T follicular helper cell (primary cell): ENCODE measurements at regions not wholly inside any gene's neighbourhood (a gene's known extent, or its start where the extent isn't known, plus 50 kb on each side); places are given as distances from the start of the nearest gene placed in this dataset.

Experiments
- DNase-seq: peaks from one replicate; pipeline ENCODE4 v3.0.0-alpha.2; 2020; ENCODE audit warnings: low read depth

- DNase-seq: no peak
Observed at GRCh38 chr13:59492030-59492636, 671.6 kb downstream of the DIAPH3 start.

GRCh38 chr13:59493436-59493965, 670.2 kb downstream of the DIAPH3 start:
- no peak for DNase-seq

GRCh38 chr13:59494151-59494550, 669.6 kb downstream of the DIAPH3 start:
- no peak for DNase-seq

- no peak for DNase-seq
Observed at GRCh38 chr13:59494560-59494970, 669.2 kb downstream of the DIAPH3 start.

- DNase-seq: no peak
Observed at GRCh38 chr13:59495299-59495698, 668.4 kb downstream of the DIAPH3 start.

GRCh38 chr13:59495936-59496512, 667.7 kb downstream of the DIAPH3 start:
- no peak for DNase-seq

- DNase-seq: no peak
Observed at GRCh38 chr13:59497621-59498247, 666.0 kb downstream of the DIAPH3 start.

- no peak for DNase-seq
Observed at GRCh38 chr13:59501004-59501403, 662.7 kb downstream of the DIAPH3 start.

- no peak for DNase-seq
Observed at GRCh38 chr13:59504407-59504806, 659.3 kb downstream of the DIAPH3 start.

GRCh38 chr13:59510386-59510785, 653.3 kb downstream of the DIAPH3 start:
- DNase-seq: no peak

- no peak for DNase-seq
Observed at GRCh38 chr13:59513686-59514085, 650.0 kb downstream of the DIAPH3 start.

GRCh38 chr13:59514316-59514715, 649.4 kb downstream of the DIAPH3 start:
- no peak for DNase-seq

GRCh38 chr13:59519819-59520218, 643.9 kb downstream of the DIAPH3 start:
- no peak for DNase-seq

GRCh38 chr13:59521549-59521948, 642.2 kb downstream of the DIAPH3 start:
- no peak for DNase-seq

- DNase-seq: no peak
Observed at GRCh38 chr13:59522652-59523051, 641.1 kb downstream of the DIAPH3 start.

- DNase-seq: no peak
Observed at GRCh38 chr13:59527500-59527899, 636.2 kb downstream of the DIAPH3 start.

GRCh38 chr13:59531571-59532091, 632.1 kb downstream of the DIAPH3 start:
- no peak for DNase-seq

GRCh38 chr13:59532405-59532804, 631.3 kb downstream of the DIAPH3 start:
- DNase-seq: no peak

GRCh38 chr13:59533561-59534555, 629.9 kb downstream of the DIAPH3 start:
- DNase-seq: no peak

GRCh38 chr13:59534806-59535205, 628.9 kb downstream of the DIAPH3 start:
- DNase-seq: no peak

GRCh38 chr13:59537500-59537899, 626.2 kb downstream of the DIAPH3 start:
- DNase-seq: no peak

- DNase-seq: no peak
Observed at GRCh38 chr13:59538512-59538911, 625.2 kb downstream of the DIAPH3 start.
